Transverse colon (tissue), 4 donors: ENCODE measurements at regions not wholly inside any gene's neighbourhood (a gene's known extent, or its start where the extent isn't known, plus 50 kb on each side); places are given as distances from the start of the nearest gene placed in this dataset.

Experiments
- DNase-seq: peaks from one replicate; pipeline ENCODE4 v3.0.0-alpha.2; 2019
- H3K27ac ChIP-seq, 4 donors: fragments of 200-600 bp; sonication (generic); 2 replicates each; pipeline ENCODE4 v1.5.1; 2016 to 2018; ENCODE audit warnings: inconsistent platforms in 4 of 4
- H3K27me3 ChIP-seq: fragments of 200-600 bp; sonication (generic); 2 replicates; pipeline ENCODE4 v1.5.1; 2017; ENCODE audit warnings: inconsistent platforms
- H3K36me3 ChIP-seq, 4 donors: fragments of 200-600 bp; sonication (generic); 2 replicates each; pipeline ENCODE4 v1.5.1; 2017 to 2019; ENCODE audit warnings: inconsistent platforms in 4 of 4
- H3K4me1 ChIP-seq, 4 donors: fragments of 200-600 bp; sonication (generic); 2 replicates each; pipeline ENCODE4 v1.5.1; 2017 to 2020; ENCODE audit warnings: inconsistent platforms in 4 of 4
- H3K4me3 ChIP-seq, 4 donors: fragments of 200-600 bp; sonication (generic); 1 replicate in 1 of 4; 2 replicates in 3 of 4; pipeline versions ENCODE4 v1.5.1 to v1.6.1; 2017 to 2019; ENCODE audit warnings: inconsistent platforms in 4 of 4
- H3K9me3 ChIP-seq, 2 donors: fragments of 200-600 bp; sonication (generic); 2 replicates each; pipeline ENCODE4 v1.5.1; 2017 to 2019; ENCODE audit warnings: inconsistent platforms in 2 of 2
- EP300 ChIP-seq: sonication (generic); formaldehyde crosslinking; IDR thresholded peaks from one replicate; pipeline ENCODE4 v1.6.1; 2017; ENCODE audit warnings: antibody characterized with exemption, low read depth
- POLR2A ChIP-seq: fragments of 450-650 bp; IDR thresholded peaks from one replicate; pipeline ENCODE4 v1.6.1; 2016; ENCODE audit warnings: antibody characterized with exemption, mild to moderate bottlenecking, moderate library complexity
- POLR2AphosphoS5 ChIP-seq, 3 donors: sonication (generic); formaldehyde crosslinking; IDR thresholded peaks; one replicate each; pipeline ENCODE4 v1.6.1; 2016; ENCODE audit warnings: antibody characterized with exemption in 3 of 3
- WGBS, 2 donors: methylation state at CpG; one replicate each; pipeline ENCODE4 v1.1.5; 2018; ENCODE audit warnings: low coverage in 1 of 2; 5-methylcytosine and 5-hydroxymethylcytosine counted together
- in situ Hi-C, 4 donors: fragments of 200-750 bp; cut with MboI; loops; one replicate each; pipeline versions ENCODE4 v1.15.0 to v1.15.1; 2017; ENCODE audit warnings: low sequenced_read_pairs in 3 of 4, low pct_ligation_motif_present in 1 of 4, low pct_unique_long_range_greater_than_20kb in 1 of 4
- intact Hi-C: fragments of 100-400 bp; cut with DNase I; formaldehyde crosslinking; loops from one replicate; pipeline ENCODE4 v1.15.1; 2023; ENCODE audit warnings: low total_unique reads
- TF ChIP-seq, protein P1 (sequence below), 5 experiments: fragments of 200-600 bp in 3 of 5; fragments of 450-650 bp in 2 of 5; sonication (generic) in 3 of 5; IDR thresholded peaks; 1 replicate in 2 of 5; 2 replicates in 3 of 5; pipeline ENCODE4 v1.5.1; 2016 to 2017; ENCODE audit warnings: antibody characterized with exemption in 5 of 5, inconsistent platforms in 3 of 5, mild to moderate bottlenecking in 2 of 5, moderate library complexity in 1 of 5

DNA sequence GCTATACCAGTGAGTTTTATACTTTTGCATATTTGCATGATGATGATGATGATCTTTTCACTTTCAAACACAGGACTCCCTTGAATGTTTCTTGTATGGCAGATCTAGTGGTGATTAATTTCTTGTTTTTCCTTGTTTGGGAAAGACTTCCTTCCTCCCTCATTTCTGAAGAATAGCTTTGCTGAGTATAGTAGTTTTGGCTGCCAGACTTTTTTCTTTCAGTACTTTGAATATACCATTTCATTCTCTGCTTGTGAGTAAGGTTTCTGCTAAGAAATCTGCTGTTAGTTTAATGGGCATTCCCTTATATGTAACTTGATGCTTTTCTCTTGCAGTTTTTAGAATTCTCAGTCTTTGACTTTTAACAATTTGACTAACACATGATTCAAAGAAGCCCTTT, 547.4 kb upstream of the CXADR start:
- Histone ChIP-seq H3K27me3 (no peaks in the 10 kb centered on the region), H3K36me3 (no peaks in the 10 kb centered on the region), H3K27ac (no peak overlapping the region), H3K4me1 (no peaks in the 10 kb centered on the region), H3K4me3 (no peak overlapping the region), H3K9me3 (peaks cover 0 to 6% of the 10 kb centered on the region in 2 donors)
- intact Hi-C loops: no loop called here
- DNase-seq: no peak
- in situ Hi-C loops: no loop called here
- no peak for TF ChIP-seq EP300

- WGBS, 2 donors: 47 to 56% methylated on average over 1 of the region's 1 CpG
- in situ Hi-C loops: no loop called here
Observed at GRCh38 chr21:16968436-16968835, 544.4 kb upstream of the CXADR start.

GRCh38 chr21:16969636-16970035, 543.2 kb upstream of the CXADR start:
- Histone ChIP-seq H3K27ac (no peak overlapping the region), H3K9me3 (peaks cover 0 to 6% of the 10 kb centered on the region in 2 donors), H3K4me1 (no peaks in the 10 kb centered on the region), H3K36me3 (no peaks in the 10 kb centered on the region), H3K27me3 (no peaks in the 10 kb centered on the region), H3K4me3 (no peak overlapping the region)
- no peak for DNase-seq
- in situ Hi-C loops (no loop called here), intact Hi-C loops (no loop called here)
- 42 to 56% methylated on average over 2 of the region's 2 CpGs for WGBS, 2 donors
- TF ChIP-seq EP300 (no peak), POLR2A (no peak), POLR2AphosphoS5 (IDR thresholded peaks at IDR 0.05) (no peak)
- TF ChIP-seq, protein P1, sequence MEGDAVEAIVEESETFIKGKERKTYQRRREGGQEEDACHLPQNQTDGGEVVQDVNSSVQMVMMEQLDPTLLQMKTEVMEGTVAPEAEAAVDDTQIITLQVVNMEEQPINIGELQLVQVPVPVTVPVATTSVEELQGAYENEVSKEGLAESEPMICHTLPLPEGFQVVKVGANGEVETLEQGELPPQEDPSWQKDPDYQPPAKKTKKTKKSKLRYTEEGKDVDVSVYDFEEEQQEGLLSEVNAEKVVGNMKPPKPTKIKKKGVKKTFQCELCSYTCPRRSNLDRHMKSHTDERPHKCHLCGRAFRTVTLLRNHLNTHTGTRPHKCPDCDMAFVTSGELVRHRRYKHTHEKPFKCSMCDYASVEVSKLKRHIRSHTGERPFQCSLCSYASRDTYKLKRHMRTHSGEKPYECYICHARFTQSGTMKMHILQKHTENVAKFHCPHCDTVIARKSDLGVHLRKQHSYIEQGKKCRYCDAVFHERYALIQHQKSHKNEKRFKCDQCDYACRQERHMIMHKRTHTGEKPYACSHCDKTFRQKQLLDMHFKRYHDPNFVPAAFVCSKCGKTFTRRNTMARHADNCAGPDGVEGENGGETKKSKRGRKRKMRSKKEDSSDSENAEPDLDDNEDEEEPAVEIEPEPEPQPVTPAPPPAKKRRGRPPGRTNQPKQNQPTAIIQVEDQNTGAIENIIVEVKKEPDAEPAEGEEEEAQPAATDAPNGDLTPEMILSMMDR (IDR thresholded peaks at IDR 0.05): no peak

More at GRCh38 chr21:16968436-16968835, 544.4 kb upstream of the CXADR start:
- TF ChIP-seq, protein P1 (IDR thresholded peaks at IDR 0.05): no peak
- TF ChIP-seq EP300 (no peak), POLR2AphosphoS5 (IDR thresholded peaks at IDR 0.05) (no peak)
- no peaks in the 10 kb centered on the region for H3K4me1 ChIP-seq
- intact Hi-C loops: no loop called here
- DNase-seq: no peak
- H3K4me3 ChIP-seq: no peak overlapping the region
- H3K9me3 ChIP-seq: peaks cover 0 to 6% of the 10 kb centered on the region in 2 donors
- no peak overlapping the region for H3K27ac ChIP-seq
- H3K27me3 ChIP-seq: no peaks in the 10 kb centered on the region
- H3K36me3 ChIP-seq: no peaks in the 10 kb centered on the region

GRCh38 chr21:16974060-16974459, 538.8 kb upstream of the CXADR start:
- no peaks in the 10 kb centered on the region for H3K9me3 ChIP-seq
- TF ChIP-seq POLR2AphosphoS5 (IDR thresholded peaks at IDR 0.05) (no peak), EP300 (no peak), POLR2A (no peak)
- TF ChIP-seq, protein P1 (IDR thresholded peaks at IDR 0.05): no peak
- no peaks in the 10 kb centered on the region for H3K27me3 ChIP-seq
- in situ Hi-C loops (no loop called here), intact Hi-C loops (no loop called here)
- no peak overlapping the region for H3K4me3 ChIP-seq
- DNase-seq: no peak
- H3K4me1 ChIP-seq: peaks cover 0 to 4% (median 0%) of the 10 kb centered on the region in 4 donors
- H3K27ac ChIP-seq: no peak overlapping the region
- no peaks in the 10 kb centered on the region for H3K36me3 ChIP-seq
- WGBS, 2 donors: 52 to 74% methylated on average over 8 of the region's 8 CpGs

GRCh38 chr21:16976193-16976592, 536.6 kb upstream of the CXADR start:
- intact Hi-C loops (no loop called here), in situ Hi-C loops (no loop called here)
- WGBS, 2 donors: 34 to 47% methylated on average over 2 of the region's 2 CpGs
- Histone ChIP-seq H3K4me1 (peaks cover 0 to 4% (median 0%) of the 10 kb centered on the region in 4 donors), H3K4me3 (no peak overlapping the region), H3K27ac (no peak overlapping the region), H3K36me3 (no peaks in the 10 kb centered on the region), H3K9me3 (no peaks in the 10 kb centered on the region), H3K27me3 (no peaks in the 10 kb centered on the region)
- DNase-seq: no peak
- no peak for TF ChIP-seq POLR2AphosphoS5 (IDR thresholded peaks at IDR 0.05)
- TF ChIP-seq EP300: no peak
- no peak for TF ChIP-seq POLR2A
- TF ChIP-seq, protein P1 (IDR thresholded peaks at IDR 0.05): no peak
